Smooth muscle cell (in vitro differentiated cells): ENCODE measurements at regions not wholly inside any gene's neighbourhood (a gene's known extent, or its start where the extent isn't known, plus 50 kb on each side); places are given as distances from the start of the nearest gene placed in this dataset.

ENCODE experiments used
- DNase-seq: peaks from one replicate; lab custom pipeline; 2025; ENCODE audit not compliant: unreplicated experiment; lab: John Stamatoyannopoulos, UW
- H2AFZ ChIP-seq: fragments of 200-600 bp; sonication (generic); 2 replicates; pipeline ENCODE4 v1.6.0; 2016; ENCODE audit warnings: antibody characterized with exemption, low read depth, mild to moderate bottlenecking
- H3F3A ChIP-seq: fragments of 200-600 bp; sonication (generic); 2 replicates; pipeline ENCODE4 v1.6.0; 2017; ENCODE audit warnings: antibody characterized with exemption, low read depth
- H3K27ac ChIP-seq: fragments of 200-600 bp; sonication (generic); 2 replicates; pipeline ENCODE4 v1.5.1; 2016; ENCODE audit warnings: low read depth, mild to moderate bottlenecking
- H3K27me3 ChIP-seq: fragments of 200-600 bp; sonication (generic); 2 replicates; pipeline ENCODE4 v1.6.1; 2016; ENCODE audit warnings: low read depth, mild to moderate bottlenecking
- H3K36me3 ChIP-seq: fragments of 200-600 bp; sonication (generic); 2 replicates; pipeline ENCODE4 v1.5.1; 2016; ENCODE audit warnings: low read depth
- H3K4me1 ChIP-seq: fragments of 200-600 bp; sonication (generic); 2 replicates; pipeline ENCODE4 v1.5.1; 2016; ENCODE audit warnings: low read depth
- H3K4me2 ChIP-seq: fragments of 200-600 bp; sonication (generic); 2 replicates; pipeline ENCODE4 v1.6.0; 2016; ENCODE audit warnings: mild to moderate bottlenecking
- H3K4me3 ChIP-seq: fragments of 200-600 bp; sonication (generic); 2 replicates; pipeline ENCODE4 v1.5.1; 2016; ENCODE audit warnings: mild to moderate bottlenecking
- H3K79me2 ChIP-seq: fragments of 200-600 bp; sonication (generic); 2 replicates; pipeline ENCODE4 v1.6.0; 2016; ENCODE audit warnings: low read depth, mild to moderate bottlenecking
- H3K9ac ChIP-seq: fragments of 200-600 bp; sonication (generic); 2 replicates; pipeline ENCODE4 v1.6.0; 2016; ENCODE audit warnings: low read depth
- H3K9me3 ChIP-seq: fragments of 200-600 bp; sonication (generic); replicated peaks from 2 replicates; pipeline ENCODE4 v1.5.1; 2016; ENCODE audit warnings: low read depth
- H4K20me1 ChIP-seq: fragments of 200-600 bp; sonication (generic); 2 replicates; pipeline ENCODE4 v1.6.0; 2016; ENCODE audit warnings: low read depth
- WGBS: methylation state at CpG from one replicate; pipeline ENCODE4 v1.1.7; 2016; ENCODE audit warnings: low lambda C conversion rate; 5-methylcytosine and 5-hydroxymethylcytosine counted together
- TF ChIP-seq, protein P1 (sequence below): fragments of 200-600 bp; sonication (generic); IDR thresholded peaks from 2 replicates; pipeline ENCODE4 v1.5.1; 2017; ENCODE audit warnings: borderline replicate concordance, mild to moderate bottlenecking, antibody characterized with exemption; ENCODE audit not compliant: insufficient read depth, poor library complexity, severe bottlenecking

DNA sequence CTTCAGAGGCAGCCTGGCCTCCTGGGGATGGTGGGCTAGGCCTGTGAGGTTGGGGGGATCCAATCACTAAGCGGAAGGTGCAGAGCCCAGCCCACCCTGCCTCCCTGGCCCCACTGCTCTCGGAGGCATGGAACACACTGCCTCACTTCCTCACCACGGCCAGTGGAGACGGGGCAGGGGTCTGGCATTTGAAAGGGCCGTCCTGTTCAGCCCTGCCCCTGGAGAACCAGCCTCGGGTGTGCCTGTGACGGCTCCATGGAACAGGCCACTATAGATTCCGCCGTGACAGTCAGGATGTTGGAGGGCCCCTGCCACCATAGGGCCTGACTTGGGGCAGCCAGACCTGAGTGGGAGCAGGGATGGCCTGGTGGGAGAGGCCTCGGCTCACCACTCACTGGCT is 110.2 kb downstream of the DACT2 start:
- Histone ChIP-seq H3F3A (no peaks in the 10 kb centered on the region), H3K9me3 (no peaks in the 10 kb centered on the region), H3K36me3 (no peaks in the 10 kb centered on the region), H3K4me2 (no peak overlapping the region), H3K4me1 (no peaks in the 10 kb centered on the region), H3K4me3 (no peak overlapping the region), H3K79me2 (no peaks in the 10 kb centered on the region), H4K20me1 (no peaks in the 10 kb centered on the region), H2AFZ (no peak overlapping the region), H3K27me3 (no peaks in the 10 kb centered on the region), H3K9ac (no peak overlapping the region), H3K27ac (no peak overlapping the region)
- WGBS: 78% methylated on average over 10 of the region's 10 CpGs
- TF ChIP-seq, protein P1, sequence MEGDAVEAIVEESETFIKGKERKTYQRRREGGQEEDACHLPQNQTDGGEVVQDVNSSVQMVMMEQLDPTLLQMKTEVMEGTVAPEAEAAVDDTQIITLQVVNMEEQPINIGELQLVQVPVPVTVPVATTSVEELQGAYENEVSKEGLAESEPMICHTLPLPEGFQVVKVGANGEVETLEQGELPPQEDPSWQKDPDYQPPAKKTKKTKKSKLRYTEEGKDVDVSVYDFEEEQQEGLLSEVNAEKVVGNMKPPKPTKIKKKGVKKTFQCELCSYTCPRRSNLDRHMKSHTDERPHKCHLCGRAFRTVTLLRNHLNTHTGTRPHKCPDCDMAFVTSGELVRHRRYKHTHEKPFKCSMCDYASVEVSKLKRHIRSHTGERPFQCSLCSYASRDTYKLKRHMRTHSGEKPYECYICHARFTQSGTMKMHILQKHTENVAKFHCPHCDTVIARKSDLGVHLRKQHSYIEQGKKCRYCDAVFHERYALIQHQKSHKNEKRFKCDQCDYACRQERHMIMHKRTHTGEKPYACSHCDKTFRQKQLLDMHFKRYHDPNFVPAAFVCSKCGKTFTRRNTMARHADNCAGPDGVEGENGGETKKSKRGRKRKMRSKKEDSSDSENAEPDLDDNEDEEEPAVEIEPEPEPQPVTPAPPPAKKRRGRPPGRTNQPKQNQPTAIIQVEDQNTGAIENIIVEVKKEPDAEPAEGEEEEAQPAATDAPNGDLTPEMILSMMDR: no peak
- no peak for DNase-seq

DNA sequence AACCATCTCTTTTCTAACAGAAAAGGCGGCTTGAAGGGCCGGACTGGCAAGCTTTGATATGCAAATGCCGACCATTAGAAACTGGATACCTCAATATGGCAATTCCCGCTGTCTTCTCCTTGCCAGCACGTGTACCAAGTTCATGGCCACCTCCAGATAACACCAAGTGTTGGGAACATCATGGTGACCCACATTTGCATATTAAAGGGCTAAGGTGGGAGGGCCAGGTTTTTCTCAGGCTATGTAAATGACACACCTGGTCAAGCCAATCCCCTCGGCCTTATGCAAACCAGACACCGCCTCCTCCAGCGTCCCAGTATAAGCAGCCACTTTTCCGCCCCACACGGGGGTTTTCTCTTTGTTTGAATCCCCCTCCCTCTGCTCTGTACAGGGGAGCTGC is 110.7 kb downstream of the DACT2 start:
- Histone ChIP-seq H3K9ac (no peak overlapping the region), H3K27ac (no peak overlapping the region), H3K27me3 (no peaks in the 10 kb centered on the region), H3K4me1 (no peaks in the 10 kb centered on the region), H3K9me3 (no peaks in the 10 kb centered on the region), H3F3A (no peaks in the 10 kb centered on the region), H3K4me3 (no peak overlapping the region), H4K20me1 (no peaks in the 10 kb centered on the region), H3K36me3 (no peaks in the 10 kb centered on the region), H3K4me2 (no peak overlapping the region), H2AFZ (no peak overlapping the region), H3K79me2 (no peaks in the 10 kb centered on the region)
- WGBS: 62% methylated on average over 10 of the region's 10 CpGs
- TF ChIP-seq, protein P1: no peak
- no peak for DNase-seq

DNA sequence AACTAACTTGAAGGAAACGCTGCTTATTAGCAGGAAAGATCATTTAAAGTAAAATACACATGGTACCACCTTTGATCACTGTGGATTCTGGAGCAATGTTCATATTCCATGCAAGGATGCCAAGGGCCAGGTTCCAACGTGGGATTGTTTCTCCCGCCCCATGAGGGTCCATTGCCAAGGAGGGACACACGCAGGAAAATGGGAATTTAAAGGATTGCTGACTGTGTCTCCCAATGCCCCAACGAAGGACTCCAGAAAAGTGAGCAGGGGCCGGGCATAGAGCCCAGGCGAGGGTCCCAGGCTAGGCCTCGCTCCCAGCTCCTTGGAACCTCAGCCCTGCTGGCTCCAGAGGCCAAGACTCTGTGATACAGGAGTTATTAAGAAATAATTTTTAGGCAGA is 111.2 kb downstream of the DACT2 start:
- WGBS: 91% methylated on average over 8 of the region's 8 CpGs

More for the DNA sequence above, 111.2 kb downstream of the DACT2 start:
- Histone ChIP-seq H3K36me3 (no peaks in the 10 kb centered on the region), H3K79me2 (no peaks in the 10 kb centered on the region), H3K9ac (no peak overlapping the region), H2AFZ (no peak overlapping the region), H4K20me1 (no peaks in the 10 kb centered on the region), H3K27me3 (no peaks in the 10 kb centered on the region), H3K9me3 (no peaks in the 10 kb centered on the region), H3K4me2 (no peak overlapping the region), H3K27ac (no peak overlapping the region), H3K4me1 (no peaks in the 10 kb centered on the region), H3K4me3 (no peak overlapping the region), H3F3A (no peaks in the 10 kb centered on the region)
- TF ChIP-seq, protein P1: no peak
- DNase-seq: no peak
